SK-MEL-5 (cell line): ENCODE measurements at regions not wholly inside any gene's neighbourhood (a gene's known extent, or its start where the extent isn't known, plus 50 kb on each side); places are given as distances from the start of the nearest gene placed in this dataset.
A peak's percentile ranks its signal among the peaks of the same experiment; 100 is the strongest.

ENCODE experiments used
- DNase-seq: peaks from one replicate; pipeline ENCODE4 v3.0.0-alpha.2; 2016; ENCODE audit warnings: low read depth, low spot score
- in situ Hi-C: cut with HindIII; loops from 2 replicates; pipeline ENCODE4 v1.10.0; 2016; ENCODE audit warnings: low sequenced_read_pairs, high pct_unique_total_duplicates, low pct_unique_long_range_greater_than_20kb

DNA sequence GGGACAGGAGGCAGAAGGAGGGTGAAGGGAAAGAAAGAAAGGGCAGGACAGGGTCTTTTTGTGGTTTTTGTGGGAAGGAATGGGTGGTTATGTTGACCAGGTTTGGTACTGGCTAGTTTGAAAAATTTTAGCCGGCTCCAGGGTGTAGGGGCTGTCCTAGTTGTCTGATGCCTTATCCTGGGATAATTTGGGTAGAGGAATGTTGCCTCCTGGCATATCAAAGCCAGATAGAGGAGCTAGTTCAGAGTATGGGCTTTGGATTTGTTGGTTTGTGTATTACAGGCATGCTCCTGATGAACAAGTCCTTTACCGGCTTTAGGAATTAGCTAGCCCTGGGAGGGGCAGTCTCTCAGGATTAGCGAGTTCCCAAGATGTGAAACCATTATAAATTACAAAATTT is 101.1 kb upstream of the LHCGR start:
- in situ Hi-C loops: no loop called here
- no peak for DNase-seq

DNA sequence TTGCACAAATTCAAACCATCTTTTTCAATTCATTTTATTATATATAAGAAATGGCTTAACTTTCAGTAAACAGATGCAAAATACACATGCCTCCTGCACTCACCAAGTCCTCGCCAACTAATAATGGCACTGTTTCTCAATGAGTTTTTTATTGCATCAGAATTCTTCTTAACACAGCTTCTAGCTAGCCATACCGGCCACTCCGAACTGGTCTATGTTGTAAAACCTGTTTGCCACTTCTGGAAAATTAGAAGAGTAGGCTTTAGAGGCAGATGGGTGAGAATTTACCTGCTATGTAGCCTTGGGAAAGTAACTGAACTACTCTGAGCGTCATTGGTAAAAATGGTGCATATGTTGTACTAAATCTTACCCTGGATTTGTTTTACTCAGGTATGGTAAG is 100.6 kb upstream of the LHCGR start:
- DNase-seq: no peak
- in situ Hi-C loops: no loop called here

DNA sequence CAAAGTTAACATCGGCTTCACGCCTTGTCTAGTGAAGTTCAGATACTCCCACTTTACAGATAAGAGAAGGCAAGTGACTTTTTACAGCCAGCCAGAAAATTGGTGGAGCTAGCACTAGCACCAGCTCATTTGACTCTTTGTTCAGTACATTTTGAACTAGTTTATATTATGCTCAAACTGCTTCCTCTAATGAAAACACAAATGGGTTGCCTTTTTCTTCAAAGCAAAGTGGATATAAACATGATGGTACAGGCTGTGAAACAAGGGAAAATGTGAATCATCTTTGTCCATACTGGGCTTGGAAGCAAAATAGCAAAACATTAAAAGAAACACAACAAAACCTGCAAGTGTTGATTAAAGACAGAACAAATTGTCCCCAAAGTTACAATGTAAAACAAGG is 99.6 kb upstream of the LHCGR start:
- DNase-seq: no peak
- in situ Hi-C loops: no loop called here

DNA sequence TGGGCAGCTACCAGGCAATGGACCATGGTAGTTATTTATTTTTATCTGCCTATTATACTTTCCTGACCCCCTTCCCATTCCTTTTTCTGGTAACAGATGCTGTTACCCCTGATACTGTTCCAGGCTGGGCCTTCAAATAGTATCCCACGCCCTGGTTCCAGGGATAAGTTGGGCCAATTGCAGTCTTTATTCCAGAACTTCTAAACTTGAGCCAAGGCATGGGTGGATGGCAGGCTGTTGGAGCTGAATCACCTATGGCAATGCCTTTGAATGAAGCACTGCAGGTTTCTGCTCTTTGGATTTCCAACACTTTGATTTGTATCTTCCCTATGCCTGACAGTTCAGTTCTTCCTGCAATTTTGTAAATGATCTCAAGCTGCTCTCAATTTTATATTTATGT is 99.2 kb upstream of the LHCGR start:
- no peak for DNase-seq
- in situ Hi-C loops: no loop called here

DNA sequence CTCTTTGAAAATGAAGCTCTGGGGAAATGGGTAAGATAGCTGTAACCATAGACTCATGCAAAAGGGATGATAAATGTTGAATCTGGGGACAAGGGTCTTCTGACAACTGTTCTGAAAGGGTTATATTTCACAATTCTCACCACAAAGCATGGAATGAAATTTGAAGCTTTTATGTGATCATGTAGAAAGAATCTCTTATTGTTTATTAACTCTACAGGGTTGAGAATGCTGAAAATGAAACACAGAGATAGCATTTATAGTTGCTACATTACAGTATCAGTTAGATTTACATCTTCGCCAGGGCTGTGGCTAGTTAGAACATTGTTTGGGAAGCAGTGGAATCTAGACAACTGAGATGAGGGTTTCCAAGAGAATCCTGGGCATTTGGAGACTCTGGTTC is 97.4 kb upstream of the LHCGR start:
- DNase-seq: no peak
- in situ Hi-C loops: no loop called here

DNA sequence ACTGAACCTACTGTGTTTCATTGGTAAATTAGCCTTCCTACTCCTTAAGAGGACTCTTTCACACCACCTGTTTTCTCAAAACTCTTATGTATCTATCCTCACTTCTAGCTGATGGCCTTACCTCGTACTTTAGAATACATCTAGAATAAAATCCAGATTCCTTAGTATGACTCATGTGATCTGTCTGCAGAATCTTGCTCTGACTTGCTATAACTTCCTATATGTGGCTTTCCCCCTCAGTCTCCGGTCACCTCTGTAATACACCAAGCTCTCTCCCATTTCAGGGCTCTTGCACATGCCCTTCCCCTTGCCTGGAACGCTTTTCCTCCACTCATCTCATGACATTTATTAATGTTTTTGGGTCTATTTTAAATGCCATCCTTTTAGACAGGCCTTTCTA is 95.6 kb upstream of the LHCGR start:
- in situ Hi-C loops: no loop called here
- no peak for DNase-seq

DNA sequence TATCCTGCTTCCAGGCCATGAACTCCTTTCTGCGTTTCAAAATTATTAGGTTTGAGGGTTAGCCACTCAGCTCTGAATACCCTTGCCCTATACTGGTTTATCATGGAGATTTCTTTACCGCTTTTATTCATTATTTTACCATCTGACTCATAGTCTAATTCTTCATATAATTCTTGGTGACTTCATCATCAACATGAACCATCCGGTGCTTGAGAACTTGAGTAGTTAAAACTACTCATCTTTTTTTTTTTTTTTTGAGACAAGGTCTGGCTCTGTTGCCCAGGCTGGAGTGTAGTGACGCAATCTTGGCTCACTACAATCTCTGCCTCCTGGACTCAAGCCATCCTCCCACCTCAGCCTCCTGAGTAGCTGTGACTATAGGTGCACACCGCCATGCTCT is 94.2 kb upstream of the LHCGR start:
- no peak for DNase-seq
- in situ Hi-C loops: no loop called here

DNA sequence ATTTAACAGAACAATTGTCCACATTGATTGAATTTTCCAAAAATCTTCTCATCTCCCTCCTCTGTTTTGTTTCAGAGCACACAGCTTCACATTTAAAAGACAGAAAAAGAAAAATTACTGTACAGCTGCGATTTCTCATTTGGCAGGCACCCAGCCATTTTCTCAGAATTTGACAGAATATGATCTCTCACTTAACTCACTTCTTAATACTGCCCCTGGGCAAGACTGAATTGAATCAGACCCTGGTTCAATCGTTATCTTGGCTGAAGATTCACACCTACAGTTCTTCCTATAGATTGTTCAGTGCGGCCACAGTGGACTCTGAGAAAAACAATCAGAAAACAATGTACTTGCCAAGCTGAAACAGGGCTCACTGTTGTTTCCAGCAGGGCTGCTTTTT is 90.2 kb upstream of the LHCGR start:
- no peak for DNase-seq
- in situ Hi-C loops: no loop called here

DNA sequence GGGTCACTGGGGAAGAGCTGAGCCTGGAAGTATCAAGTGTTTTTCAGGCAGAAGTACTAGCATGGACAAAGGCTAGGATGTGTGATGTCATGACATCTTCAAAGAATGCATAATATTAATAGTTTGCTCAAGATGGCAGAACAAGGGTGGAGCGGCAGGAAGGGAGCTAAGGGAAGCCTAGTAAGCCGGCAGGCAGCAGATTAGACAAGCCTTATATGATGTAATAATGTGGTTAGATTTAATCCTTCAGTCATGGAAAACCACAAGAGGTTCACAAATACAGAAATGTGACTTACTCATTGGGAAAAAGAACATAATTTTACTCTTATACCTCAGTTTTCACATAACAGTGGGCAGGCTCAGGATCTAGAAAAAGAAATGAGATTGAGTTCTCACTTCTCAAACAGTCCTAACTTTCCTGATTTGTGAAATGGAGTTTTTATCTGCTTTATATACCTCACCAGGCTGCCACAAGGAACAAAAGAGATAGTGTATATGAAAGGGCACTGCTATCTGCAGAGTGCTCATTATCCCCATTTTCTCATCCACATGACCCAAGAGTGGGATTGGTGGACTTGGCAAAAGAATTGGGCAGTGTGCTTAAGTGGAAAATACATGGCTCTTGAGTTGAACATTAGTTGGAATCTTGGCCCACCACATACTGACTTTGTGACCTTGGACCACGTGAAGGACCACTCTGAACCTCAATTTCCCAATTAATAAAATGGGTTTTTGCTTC is 89.1 kb upstream of the LHCGR start:
- in situ Hi-C loops: no loop called here
- peak; percentile 91 for DNase-seq

DNA sequence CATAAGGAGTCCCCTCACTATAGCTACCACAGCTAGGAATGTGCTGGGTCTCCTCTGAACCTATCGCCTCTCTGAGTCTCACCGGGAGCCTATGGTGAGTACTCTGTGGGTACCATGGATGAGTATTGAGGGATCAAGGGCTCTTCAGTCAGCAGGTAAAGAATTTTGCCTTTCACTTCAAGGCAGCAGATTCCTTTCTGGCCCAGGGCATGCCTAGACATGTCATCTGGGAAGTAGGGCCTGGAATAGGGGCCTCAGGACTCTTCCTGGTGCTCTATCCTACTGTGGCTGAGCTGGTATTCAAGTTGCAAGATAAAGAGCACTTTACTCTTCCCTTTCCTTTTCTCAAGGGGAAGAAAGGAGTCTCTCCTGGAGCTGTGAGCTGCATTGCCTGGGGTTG is 85.6 kb upstream of the LHCGR start:
- DNase-seq: no peak
- in situ Hi-C loops: no loop called here

DNA sequence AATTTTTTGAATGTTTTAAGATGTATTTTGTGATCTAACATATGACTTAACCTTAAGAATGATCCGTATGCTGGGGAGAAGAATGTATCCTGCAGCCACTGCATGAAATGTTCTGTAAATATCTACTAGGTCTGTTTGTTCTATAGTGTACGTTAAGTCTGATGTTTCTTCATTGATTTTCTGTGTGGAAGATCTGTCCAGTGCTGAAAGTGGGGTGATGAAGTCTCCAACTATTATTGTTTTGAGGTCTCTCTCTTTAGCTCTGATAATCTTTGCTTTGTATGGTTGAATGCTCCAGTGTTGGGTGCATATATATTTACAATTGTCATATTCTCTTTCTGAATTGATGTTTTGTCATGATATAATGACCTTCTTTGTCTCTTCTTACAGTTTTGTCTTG is 82.5 kb upstream of the LHCGR start:
- in situ Hi-C loops: no loop called here

DNA sequence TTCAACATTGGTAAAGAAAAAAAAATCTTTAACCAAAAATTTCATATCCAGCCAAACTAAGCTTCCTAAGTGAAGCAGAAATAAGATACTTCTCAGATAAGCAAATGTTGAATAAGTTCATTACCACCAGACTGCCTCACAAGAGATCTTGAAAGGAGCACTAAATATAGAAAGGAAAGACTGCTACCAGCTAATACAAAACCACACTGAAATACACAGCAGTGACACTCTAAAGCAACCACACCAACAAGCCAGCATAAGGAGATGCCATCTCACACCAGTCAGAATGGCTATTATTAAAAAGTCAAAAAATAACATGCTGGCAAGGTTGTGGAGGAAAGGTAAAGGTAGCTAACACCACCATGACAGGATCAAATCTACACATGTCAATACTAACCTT is 74.0 kb upstream of the LHCGR start:
- DNase-seq: no peak
- in situ Hi-C loops: no loop called here

More for the DNA sequence above, 82.5 kb upstream of the LHCGR start:
- DNase-seq: no peak

DNA sequence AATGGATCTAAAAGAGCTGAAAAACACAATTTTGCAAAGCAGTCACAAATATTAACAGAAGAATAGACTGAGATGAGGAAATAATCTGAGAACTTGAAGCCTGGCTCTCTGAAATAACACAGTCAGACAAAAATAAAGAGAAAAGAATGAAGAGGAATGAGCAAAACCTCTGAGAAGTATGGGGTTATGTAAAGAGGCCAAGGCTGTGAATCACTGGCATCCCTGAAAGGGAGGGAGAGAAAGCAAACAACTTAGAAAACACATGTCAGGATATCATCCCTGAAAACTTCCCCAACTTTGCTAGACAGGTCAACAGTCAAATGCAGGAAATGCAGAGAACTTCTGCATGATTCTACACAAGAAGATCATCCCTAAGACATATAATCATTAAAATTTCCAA is 73.5 kb upstream of the LHCGR start:
- DNase-seq: no peak
- in situ Hi-C loops: no loop called here

DNA sequence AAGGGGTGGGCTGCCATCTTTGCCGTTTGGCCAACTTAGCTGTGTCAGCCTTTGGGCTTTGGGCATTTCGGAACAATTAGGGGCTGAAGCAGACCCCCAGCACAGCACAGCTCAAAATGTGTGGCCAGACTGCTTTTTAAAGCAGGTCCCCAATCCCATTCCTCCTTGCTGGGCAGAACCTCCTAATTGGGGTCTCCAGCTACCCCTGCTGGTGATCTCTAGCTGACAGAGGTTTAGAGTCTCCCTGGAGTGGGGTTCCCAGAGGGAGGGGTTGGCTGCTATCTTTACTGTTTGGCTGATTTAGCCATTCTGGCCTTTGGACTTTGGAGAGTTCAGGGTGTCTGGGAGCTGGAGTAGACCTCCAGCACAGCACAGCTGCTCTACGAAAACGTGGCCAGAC is 71.5 kb upstream of the LHCGR start:
- no peak for DNase-seq
- in situ Hi-C loops: no loop called here

DNA sequence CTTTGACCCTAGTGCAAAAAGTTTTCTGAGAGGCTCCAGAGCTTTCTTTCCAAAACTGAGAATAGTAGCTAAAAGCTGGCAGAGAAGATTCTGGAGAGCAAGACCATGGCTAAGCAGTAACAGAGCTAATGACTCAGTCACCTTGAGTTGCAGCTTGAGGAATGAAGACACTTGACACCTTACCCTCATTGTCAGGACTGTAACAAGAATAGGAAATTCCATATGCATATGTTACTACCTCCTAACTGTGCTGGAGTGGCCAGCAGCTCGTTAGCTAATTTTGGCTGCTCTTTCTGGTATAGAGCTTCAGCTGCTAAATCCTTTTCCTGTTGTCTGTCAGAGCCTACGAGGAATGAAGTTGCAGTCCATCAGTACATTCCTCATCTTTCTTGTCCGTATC is 68.6 kb upstream of the LHCGR start:
- in situ Hi-C loops: no loop called here
- no peak for DNase-seq

DNA sequence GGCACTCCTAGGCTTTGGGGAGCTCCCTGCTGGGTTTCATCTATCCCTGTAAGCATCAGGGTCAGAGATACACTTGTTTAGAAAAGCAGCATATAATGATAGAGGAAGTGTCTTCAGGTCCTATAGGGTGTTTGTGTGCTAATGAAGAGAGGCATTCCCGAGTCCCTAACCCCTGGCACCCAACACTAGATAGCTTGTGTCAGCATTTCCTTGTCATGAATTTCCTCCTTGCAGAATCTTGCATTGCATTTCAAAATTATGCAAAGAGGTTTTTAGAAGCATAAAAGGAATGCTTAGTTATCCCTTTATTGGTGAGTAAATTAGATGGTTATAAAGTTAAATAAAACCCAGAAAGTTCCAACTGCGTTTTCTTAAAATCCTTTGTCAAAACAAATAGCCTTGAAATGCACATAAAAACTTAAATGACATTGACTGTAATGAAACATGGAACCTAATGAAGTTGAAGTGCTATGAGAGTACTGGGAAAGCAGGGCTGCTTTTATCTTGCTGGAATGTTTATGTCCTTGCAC is 63.7 kb upstream of the LHCGR start:
- DNase-seq: no peak
- in situ Hi-C loops: no loop called here

DNA sequence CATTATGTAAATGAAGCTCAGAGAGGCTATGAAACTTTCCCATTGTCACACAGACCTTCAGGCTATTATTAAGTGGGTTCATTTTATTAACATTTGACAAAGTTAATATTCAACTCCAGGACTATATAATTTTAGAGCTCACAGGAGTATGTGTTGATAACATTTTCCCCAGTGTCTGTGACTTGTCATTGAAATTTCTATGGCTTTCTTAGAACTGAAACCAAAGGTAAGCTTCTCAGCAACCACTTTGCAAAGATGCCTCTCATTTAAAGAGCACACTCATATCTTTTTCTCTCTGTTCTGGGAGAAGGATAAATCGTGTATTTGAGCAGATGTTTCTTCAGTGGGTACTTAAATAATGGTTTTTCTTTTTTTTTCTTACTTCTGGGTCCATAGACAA is 61.8 kb upstream of the LHCGR start:
- no peak for DNase-seq
- in situ Hi-C loops: no loop called here

DNA sequence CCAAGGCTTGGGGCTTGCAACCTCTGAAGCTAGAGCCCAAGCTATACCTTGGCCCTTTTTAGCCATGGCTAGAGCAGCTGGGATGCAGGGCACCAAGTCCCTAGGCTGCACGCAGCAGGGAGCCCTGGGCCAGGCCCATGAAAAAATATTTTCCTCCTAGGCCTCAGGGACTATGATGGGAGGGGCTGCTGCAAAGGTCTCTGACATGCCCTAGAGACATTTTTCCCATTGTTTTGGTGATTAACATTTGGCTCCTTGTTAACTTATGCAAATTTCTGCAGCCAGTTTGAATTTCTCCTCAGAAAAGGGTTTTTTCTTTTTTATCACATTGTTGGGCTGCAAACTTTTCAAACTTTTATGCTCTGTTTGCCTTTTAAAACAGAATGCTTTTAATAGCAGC is 56.9 kb upstream of the LHCGR start:
- no peak for DNase-seq
- in situ Hi-C loops: no loop called here

DNA sequence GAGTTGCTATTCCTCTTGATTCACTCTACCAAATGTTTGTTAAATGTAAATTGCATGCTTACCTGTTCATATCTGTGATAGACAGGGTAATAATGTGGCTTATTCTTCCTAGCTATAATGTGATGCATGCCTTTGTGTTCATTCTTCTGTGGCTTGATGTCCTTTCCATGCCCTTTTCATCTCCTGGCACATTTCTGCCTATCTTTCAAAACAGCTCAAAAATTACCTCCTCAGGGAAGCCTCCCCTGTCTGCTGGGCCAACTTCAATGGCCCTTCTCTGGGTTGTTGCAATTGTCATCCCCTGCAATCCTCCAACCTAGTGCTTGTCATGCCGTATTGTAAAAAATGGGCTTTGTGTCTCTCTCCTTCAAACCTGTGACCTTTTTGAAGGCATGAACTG is 52.8 kb upstream of the LHCGR start:
- no peak for DNase-seq
- in situ Hi-C loops: no loop called here
